SU-DHL-6 (cell line): ENCODE measurements at regions not wholly inside any gene's neighbourhood (a gene's known extent, or its start where the extent isn't known, plus 50 kb on each side); places are given as distances from the start of the nearest gene placed in this dataset.

Experiments used
- H2AFZ ChIP-seq: fragments of 200-600 bp; sonication (generic); 2 replicates; pipeline ENCODE4 v1.6.1; 2014; ENCODE audit warnings: low read depth, mild to moderate bottlenecking, moderate library complexity, mixed read lengths, antibody characterized with exemption, low read length; ENCODE audit not compliant: severe bottlenecking
- H3F3A ChIP-seq: fragments of 200-600 bp; shearing (Covaris generic); 2 replicates; pipeline ENCODE4 v1.6.0; 2016; ENCODE audit warnings: antibody characterized with exemption, mild to moderate bottlenecking; ENCODE audit not compliant: insufficient read depth
- H3K27ac ChIP-seq: fragments of 200-600 bp; sonication (generic); 2 replicates; pipeline ENCODE4 v1.5.1; 2016; ENCODE audit warnings: low read depth, mild to moderate bottlenecking, low read length, moderate library complexity, mixed read lengths
- H3K27me3 ChIP-seq: fragments of 200-600 bp; sonication (generic), shearing (Covaris generic); 2 replicates; pipeline ENCODE4 v1.6.0; 2014; ENCODE audit warnings: mild to moderate bottlenecking, low read length
- H3K36me3 ChIP-seq: fragments of 200-600 bp; sonication (generic); 2 replicates; pipeline ENCODE4 v1.6.1; 2014; ENCODE audit warnings: mild to moderate bottlenecking, low read length, mixed read lengths
- H3K4me2 ChIP-seq: fragments of 300-600, 200-600 bp; shearing (Covaris generic), sonication (generic); 2 replicates; pipeline ENCODE4 v1.6.0; 2014; ENCODE audit warnings: low read length, low read depth, mild to moderate bottlenecking; ENCODE audit not compliant: poor library complexity, severe bottlenecking
- H3K4me3 ChIP-seq: fragments of 200-600 bp; sonication (generic); 2 replicates; pipeline ENCODE4 v1.5.1; 2014; ENCODE audit warnings: antibody characterized with exemption, low read length, mild to moderate bottlenecking, mixed read lengths; ENCODE audit not compliant: insufficient read depth, poor library complexity, severe bottlenecking
- H3K79me2 ChIP-seq: fragments of 200-600 bp; sonication (generic); 2 replicates; pipeline ENCODE4 v1.6.1; 2014; ENCODE audit warnings: mild to moderate bottlenecking, low read length, moderate library complexity; ENCODE audit not compliant: insufficient read depth
- H3K9ac ChIP-seq: fragments of 200-600 bp; sonication (generic); 2 replicates; pipeline ENCODE4 v1.7.0; 2014; ENCODE audit warnings: mild to moderate bottlenecking, low read length
- H3K9me2 ChIP-seq: fragments of 200-600 bp; sonication (generic); replicated peaks from 2 replicates; pipeline ENCODE4 v1.6.1; 2014; ENCODE audit warnings: low read length; ENCODE audit not compliant: insufficient read depth
- H3K9me3 ChIP-seq: fragments of 200-600 bp; sonication (generic); 2 replicates; pipeline ENCODE4 v1.6.1; 2014; ENCODE audit warnings: low read length, mixed read lengths; ENCODE audit not compliant: insufficient read depth
- H4K20me1 ChIP-seq: fragments of 200-600 bp; sonication (generic); 2 replicates; pipeline ENCODE4 v1.6.1; 2014; ENCODE audit warnings: low read depth, mild to moderate bottlenecking, antibody characterized with exemption, low read length, moderate library complexity, mixed read lengths
- EZH2phosphoT487 ChIP-seq: fragments of 200-600 bp; sonication (generic), shearing (Covaris generic); conservative IDR thresholded peaks from 2 replicates; pipeline ENCODE4 v1.6.1; 2018; ENCODE audit warnings: mild to moderate bottlenecking, antibody characterized with exemption, low read length, moderate library complexity, mixed read lengths
- TF ChIP-seq, protein P1 (sequence below): fragments of 200-600 bp; sonication (generic); IDR thresholded peaks from one replicate; pipeline ENCODE4 v1.5.1; 2017; ENCODE audit warnings: antibody characterized with exemption, mild to moderate bottlenecking, low read length, moderate library complexity; ENCODE audit not compliant: insufficient read depth, poor library complexity, severe bottlenecking

DNA sequence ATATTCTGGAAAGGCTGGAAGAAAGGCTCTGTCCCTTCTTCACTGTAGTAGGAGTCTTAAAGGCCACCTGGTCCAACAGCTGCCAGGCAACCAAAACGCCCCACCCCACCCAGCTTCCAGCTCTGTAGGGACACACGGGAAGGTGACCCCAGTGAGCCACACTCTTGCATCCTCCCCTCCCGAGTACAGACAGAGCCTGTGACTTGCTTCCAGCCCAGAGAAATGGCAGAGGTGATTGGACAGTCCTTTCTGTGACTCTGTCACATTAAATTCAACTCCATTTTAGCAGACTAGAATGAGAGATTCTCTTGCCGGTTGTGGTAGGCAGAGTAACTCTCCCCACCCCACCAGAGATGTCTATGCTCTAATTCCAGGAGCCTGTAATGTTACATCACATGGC, 226.2 kb upstream of the ARID1B start:
- Histone ChIP-seq H3K27ac (no peak overlapping the region), H3K79me2 (no peaks in the 10 kb centered on the region), H3K4me3 (no peak overlapping the region), H3K36me3 (no peaks in the 10 kb centered on the region), H4K20me1 (no peaks in the 10 kb centered on the region), H3K9ac (no peak overlapping the region), H3K9me2 (no peaks in the 10 kb centered on the region), H3K4me2 (no peak overlapping the region), H3K27me3 (no peaks in the 10 kb centered on the region), H3K9me3 (no peaks in the 10 kb centered on the region), H3F3A (no peaks in the 10 kb centered on the region), H2AFZ (no peak overlapping the region)
- no peak for TF ChIP-seq EZH2phosphoT487
- TF ChIP-seq, protein P1, sequence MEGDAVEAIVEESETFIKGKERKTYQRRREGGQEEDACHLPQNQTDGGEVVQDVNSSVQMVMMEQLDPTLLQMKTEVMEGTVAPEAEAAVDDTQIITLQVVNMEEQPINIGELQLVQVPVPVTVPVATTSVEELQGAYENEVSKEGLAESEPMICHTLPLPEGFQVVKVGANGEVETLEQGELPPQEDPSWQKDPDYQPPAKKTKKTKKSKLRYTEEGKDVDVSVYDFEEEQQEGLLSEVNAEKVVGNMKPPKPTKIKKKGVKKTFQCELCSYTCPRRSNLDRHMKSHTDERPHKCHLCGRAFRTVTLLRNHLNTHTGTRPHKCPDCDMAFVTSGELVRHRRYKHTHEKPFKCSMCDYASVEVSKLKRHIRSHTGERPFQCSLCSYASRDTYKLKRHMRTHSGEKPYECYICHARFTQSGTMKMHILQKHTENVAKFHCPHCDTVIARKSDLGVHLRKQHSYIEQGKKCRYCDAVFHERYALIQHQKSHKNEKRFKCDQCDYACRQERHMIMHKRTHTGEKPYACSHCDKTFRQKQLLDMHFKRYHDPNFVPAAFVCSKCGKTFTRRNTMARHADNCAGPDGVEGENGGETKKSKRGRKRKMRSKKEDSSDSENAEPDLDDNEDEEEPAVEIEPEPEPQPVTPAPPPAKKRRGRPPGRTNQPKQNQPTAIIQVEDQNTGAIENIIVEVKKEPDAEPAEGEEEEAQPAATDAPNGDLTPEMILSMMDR = no peak

DNA sequence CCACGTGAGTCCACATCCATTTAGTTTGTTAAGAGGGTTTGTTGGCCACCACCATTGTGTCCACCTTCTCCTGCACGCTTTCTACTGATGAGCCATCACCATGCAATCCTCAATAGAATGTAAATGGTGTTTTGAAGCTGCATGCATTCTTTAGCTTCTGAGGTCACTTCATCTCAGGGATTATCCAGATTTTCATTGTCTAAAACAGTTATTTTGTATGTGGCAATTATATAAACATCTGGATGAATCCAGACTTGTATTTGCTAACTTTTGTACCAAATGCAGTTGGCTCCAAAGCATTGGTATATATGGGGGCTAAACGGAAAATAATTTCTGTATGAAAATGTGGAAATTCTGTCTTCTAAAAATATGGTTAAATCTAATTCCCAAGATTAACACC, 231.2 kb upstream of the ARID1B start:
- no peak for TF ChIP-seq EZH2phosphoT487
- TF ChIP-seq, protein P1 = no peak

DNA sequence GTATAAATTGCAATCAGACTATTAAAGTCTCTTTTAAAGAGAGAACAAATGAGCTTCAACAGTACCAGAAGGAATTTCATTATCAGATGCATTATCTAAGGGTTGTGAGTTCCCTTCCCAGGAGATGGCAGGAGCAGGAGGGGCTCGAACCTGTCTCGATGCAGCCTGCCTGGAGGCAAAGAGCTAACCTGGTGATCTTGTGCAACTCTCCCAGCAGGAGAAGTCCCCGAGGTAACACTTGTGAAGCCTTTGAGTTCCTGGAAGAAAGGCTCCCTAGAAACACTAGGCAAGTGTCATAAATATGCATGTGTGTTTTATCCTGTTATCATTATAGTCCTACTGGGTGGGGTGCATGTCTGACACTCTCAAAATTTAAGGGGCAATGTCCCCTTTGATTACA, 232.2 kb upstream of the ARID1B start:
- no peaks in the 10 kb centered on the region for H3K36me3 ChIP-seq
- no peak overlapping the region for H3K27ac ChIP-seq
- H2AFZ ChIP-seq = no peak overlapping the region
- no peak overlapping the region for H3K4me2 ChIP-seq
- no peaks in the 10 kb centered on the region for H3K79me2 ChIP-seq
- no peaks in the 10 kb centered on the region for H3K27me3 ChIP-seq
- no peak overlapping the region for H3K4me3 ChIP-seq
- TF ChIP-seq, protein P1 = no peak
- no peak for TF ChIP-seq EZH2phosphoT487
- no peaks in the 10 kb centered on the region for H3K9me2 ChIP-seq
- no peak overlapping the region for H3K9ac ChIP-seq
- H3K9me3 ChIP-seq = no peaks in the 10 kb centered on the region
- no peaks in the 10 kb centered on the region for H3F3A ChIP-seq
- no peaks in the 10 kb centered on the region for H4K20me1 ChIP-seq

More for the DNA sequence above, 231.2 kb upstream of the ARID1B start:
- no peaks in the 10 kb centered on the region for H3K27me3 ChIP-seq
- H3K9me3 ChIP-seq = no peaks in the 10 kb centered on the region
- H3K4me3 ChIP-seq = no peak overlapping the region
- H3K79me2 ChIP-seq = no peaks in the 10 kb centered on the region
- no peak overlapping the region for H3K9ac ChIP-seq
- H3K27ac ChIP-seq = no peak overlapping the region
- no peaks in the 10 kb centered on the region for H4K20me1 ChIP-seq
- H3K9me2 ChIP-seq = no peaks in the 10 kb centered on the region
- H3F3A ChIP-seq = no peaks in the 10 kb centered on the region
- H3K36me3 ChIP-seq = no peaks in the 10 kb centered on the region
- no peak overlapping the region for H3K4me2 ChIP-seq
- H2AFZ ChIP-seq = no peak overlapping the region

DNA sequence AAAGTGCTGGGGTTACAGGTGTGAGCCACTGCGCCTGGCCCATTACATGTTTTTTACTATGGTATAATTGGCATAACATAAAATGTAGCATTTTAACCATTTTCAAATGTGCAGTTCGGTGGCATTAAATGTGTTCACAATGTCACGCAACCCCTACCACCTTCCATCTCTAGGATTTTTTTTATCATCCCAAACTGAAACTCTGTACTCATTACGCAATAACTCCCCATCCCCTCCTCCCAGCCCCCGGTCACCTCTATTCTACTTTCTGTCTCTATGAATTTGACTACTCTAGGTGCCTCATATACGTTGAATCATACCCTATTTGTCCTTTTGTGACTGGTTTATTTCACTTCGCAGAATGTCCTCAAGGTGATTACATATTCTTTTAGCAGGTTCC, 233.1 kb upstream of the ARID1B start:
- TF ChIP-seq, protein P1 = no peak
- TF ChIP-seq EZH2phosphoT487 = no peak
- H3K4me2 ChIP-seq = no peak overlapping the region
- no peaks in the 10 kb centered on the region for H3F3A ChIP-seq
- no peak overlapping the region for H3K9ac ChIP-seq
- H2AFZ ChIP-seq = no peak overlapping the region
- H3K27me3 ChIP-seq = no peaks in the 10 kb centered on the region
- no peaks in the 10 kb centered on the region for H4K20me1 ChIP-seq
- H3K27ac ChIP-seq = no peak overlapping the region
- no peak overlapping the region for H3K4me3 ChIP-seq
- H3K9me2 ChIP-seq = no peaks in the 10 kb centered on the region
- H3K79me2 ChIP-seq = no peaks in the 10 kb centered on the region
- H3K36me3 ChIP-seq = no peaks in the 10 kb centered on the region
- H3K9me3 ChIP-seq = no peaks in the 10 kb centered on the region
